ENCODE measurements at regions not wholly inside any gene's neighbourhood (a gene's known extent, or its start where the extent isn't known, plus 50 kb on each side); places are given as distances from the start of the nearest gene placed in this dataset.

- intact Hi-C loops (cut with DNase I) = no loop called here
- TF ChIP-seq CTCF (IDR thresholded peaks at IDR 0.05) = no peak
- no peak for TF ChIP-seq POLR2A (IDR thresholded peaks at IDR 0.05)
- Histone ChIP-seq H3K4me1 (no peaks in the 10 kb centered on the region), H3K9me3 (no peaks in the 10 kb centered on the region), H3K36me3 (no peaks in the 10 kb centered on the region), H3K27me3 (no peaks in the 10 kb centered on the region), H3K27ac (no peak overlapping the region), H3K4me3 (no peak overlapping the region)
- no peak for DNase-seq
- ATAC-seq = no peak
- WGBS (ENCODE audit: insufficient coverage, low coverage, low lambda C conversion rate, missing lambda C conversion rate) = 68% methylated on average over 3 of the region's 3 CpGs
Observed at GRCh38 chr14:55798406-55798805, 218.4 kb downstream of the KTN1 start.

- Histone ChIP-seq H3K27ac (no peak overlapping the region), H3K9me3 (no peaks in the 10 kb centered on the region), H3K27me3 (no peaks in the 10 kb centered on the region), H3K4me1 (no peaks in the 10 kb centered on the region), H3K4me3 (no peak overlapping the region), H3K36me3 (no peaks in the 10 kb centered on the region)
- WGBS (ENCODE audit: insufficient coverage, low coverage, low lambda C conversion rate, missing lambda C conversion rate) = 53% methylated on average over 3 of the region's 3 CpGs
- TF ChIP-seq POLR2A (IDR thresholded peaks at IDR 0.05) (no peak), CTCF (IDR thresholded peaks at IDR 0.05) (no peak)
- DNase-seq = no peak
- ATAC-seq = peak in 3 of 4 donors; percentile 14 to 73 (median 27)
- intact Hi-C loops (cut with DNase I) = no loop called here
Observed at GRCh38 chr14:55799508-55800095, 219.6 kb downstream of the KTN1 start.

- intact Hi-C loops (cut with DNase I) = no loop called here
- 89% methylated on average over 2 of the region's 3 CpGs for WGBS (ENCODE audit: insufficient coverage, low coverage, low lambda C conversion rate, missing lambda C conversion rate)
- ATAC-seq = no peak
- H3K4me3 ChIP-seq = no peak overlapping the region
- no peak for TF ChIP-seq CTCF (IDR thresholded peaks at IDR 0.05)
- no peak for TF ChIP-seq POLR2A (IDR thresholded peaks at IDR 0.05)
- H3K36me3 ChIP-seq = no peaks in the 10 kb centered on the region
- no peaks in the 10 kb centered on the region for H3K27me3 ChIP-seq
- H3K9me3 ChIP-seq = no peaks in the 10 kb centered on the region
- DNase-seq = no peak
- no peak overlapping the region for H3K27ac ChIP-seq
- no peaks in the 10 kb centered on the region for H3K4me1 ChIP-seq
Observed at GRCh38 chr14:55800156-55800785, 220.3 kb downstream of the KTN1 start.

- TF ChIP-seq POLR2A (IDR thresholded peaks at IDR 0.05) = no peak
- no peak for TF ChIP-seq CTCF (IDR thresholded peaks at IDR 0.05)
- no peaks in the 10 kb centered on the region for H3K27me3 ChIP-seq
- no peaks in the 10 kb centered on the region for H3K36me3 ChIP-seq
- 0% methylated on average over 1 of the region's 1 CpG for WGBS (ENCODE audit: insufficient coverage, low coverage, low lambda C conversion rate, missing lambda C conversion rate)
- no peak for ATAC-seq
- intact Hi-C loops (cut with DNase I) = no loop called here
- no peaks in the 10 kb centered on the region for H3K4me1 ChIP-seq
- no peaks in the 10 kb centered on the region for H3K9me3 ChIP-seq
- no peak overlapping the region for H3K27ac ChIP-seq
- DNase-seq = no peak
- no peak overlapping the region for H3K4me3 ChIP-seq
Observed at GRCh38 chr14:55801121-55801520, 221.1 kb downstream of the KTN1 start.
